ENCODE measurements at regions not wholly inside any gene's neighbourhood (a gene's known extent, or its start where the extent isn't known, plus 50 kb on each side); places are given as distances from the start of the nearest gene placed in this dataset.

GRCh38 chr9:135220601-135221575, 133.4 kb downstream of the OLFM1 start:
- no peak for DNase-seq (ENCODE audit: low read depth)
- TF ChIP-seq CTCF (conservative IDR thresholded peaks at IDR 0.05; ENCODE audit: control insufficient read depth, insufficient read depth, low read depth, low read length), result no peak
- H3K4me3 ChIP-seq (ENCODE audit: control insufficient read depth, low read depth, low read length), result no peak overlapping the region

DNA sequence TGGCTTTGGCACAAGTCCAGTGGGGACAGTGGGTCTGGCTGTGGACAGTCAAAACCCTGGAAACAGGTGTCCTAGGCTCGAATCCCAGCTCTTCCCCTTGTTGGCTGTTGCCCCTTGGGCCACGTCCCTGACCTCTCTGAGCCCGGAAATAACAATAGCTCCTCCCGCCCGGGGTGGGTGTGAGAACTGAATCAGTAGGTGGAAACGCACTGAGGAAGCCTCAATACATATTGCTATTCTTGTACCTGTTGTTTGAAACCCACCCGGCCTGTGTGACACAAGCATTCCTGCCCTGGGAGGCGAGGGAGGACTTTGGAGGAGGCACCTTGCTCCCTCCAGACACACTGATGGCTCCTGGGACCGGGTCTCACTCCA, 134.1 kb downstream of the OLFM1 start:
- H3K4me3 ChIP-seq (ENCODE audit: control insufficient read depth, low read depth, low read length), result no peak overlapping the region
- DNase-seq (ENCODE audit: low read depth), result no peak
- no peak for TF ChIP-seq CTCF (conservative IDR thresholded peaks at IDR 0.05; ENCODE audit: control insufficient read depth, insufficient read depth, low read depth, low read length)

- DNase-seq (ENCODE audit: low read depth), result no peak
- no peak overlapping the region for H3K4me3 ChIP-seq (ENCODE audit: control insufficient read depth, low read depth, low read length)
- TF ChIP-seq CTCF (conservative IDR thresholded peaks at IDR 0.05; ENCODE audit: control insufficient read depth, insufficient read depth, low read depth, low read length), result no peak
Observed at GRCh38 chr9:135221951-135222631, 134.6 kb downstream of the OLFM1 start.

GRCh38 chr9:135222881-135223760, 135.7 kb downstream of the OLFM1 start:
- TF ChIP-seq CTCF (conservative IDR thresholded peaks at IDR 0.05; ENCODE audit: control insufficient read depth, insufficient read depth, low read depth, low read length), result no peak
- DNase-seq (ENCODE audit: low read depth), result no peak
- H3K4me3 ChIP-seq (ENCODE audit: control insufficient read depth, low read depth, low read length), result no peak overlapping the region

DNA sequence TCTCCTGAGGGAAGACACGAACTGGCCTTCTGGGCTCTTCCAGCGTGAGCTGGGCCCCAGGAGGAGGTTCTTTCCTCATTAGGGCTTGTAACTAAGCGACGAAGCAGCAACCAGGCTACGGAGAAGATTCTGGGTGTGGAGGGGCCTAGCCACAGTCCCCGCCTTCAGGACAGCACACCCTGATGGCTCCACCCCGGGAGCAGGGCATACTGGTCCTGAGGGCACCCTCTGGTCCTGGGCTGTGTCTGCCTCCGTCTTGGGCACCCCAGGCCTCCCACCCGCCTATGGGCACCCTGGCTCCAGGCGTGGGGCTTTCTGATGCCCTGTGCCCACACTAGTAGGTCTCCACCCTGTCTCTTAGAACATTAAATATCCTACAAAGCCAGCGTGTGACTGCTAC, 136.4 kb downstream of the OLFM1 start:
- no peak overlapping the region for H3K4me3 ChIP-seq (ENCODE audit: control insufficient read depth, low read depth, low read length)
- no peak for TF ChIP-seq CTCF (conservative IDR thresholded peaks at IDR 0.05; ENCODE audit: control insufficient read depth, insufficient read depth, low read depth, low read length)
- no peak for DNase-seq (ENCODE audit: low read depth)

DNA sequence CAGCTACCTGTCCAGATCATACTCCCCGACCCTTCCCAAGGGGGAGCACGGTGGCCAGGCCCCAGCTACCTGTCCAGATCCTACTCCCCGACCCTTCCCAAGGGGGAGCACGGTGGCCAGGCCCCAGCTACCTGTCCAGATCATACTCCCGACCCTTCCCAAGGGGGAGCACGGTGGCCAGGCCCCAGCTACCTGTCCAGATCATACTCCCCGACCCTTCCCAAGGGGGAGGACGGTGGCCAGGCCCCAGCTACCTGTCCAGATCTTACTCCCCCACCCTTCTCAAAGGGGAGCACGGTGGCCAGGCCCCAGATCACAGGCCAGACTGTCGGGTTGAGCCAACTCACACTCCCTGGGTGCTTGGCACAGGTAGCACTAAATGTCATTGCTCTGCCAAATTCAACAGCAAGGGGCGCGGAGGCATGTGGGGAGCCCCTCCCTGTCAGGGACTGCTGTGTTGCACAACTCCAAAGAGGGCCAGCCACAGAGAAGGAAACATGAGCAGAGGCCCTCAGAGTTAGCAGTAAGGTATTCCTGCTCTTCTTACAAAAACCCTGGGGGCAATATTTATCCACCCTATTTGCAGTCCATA, 136.9 kb downstream of the OLFM1 start:
- no peak overlapping the region for H3K4me3 ChIP-seq (ENCODE audit: control insufficient read depth, low read depth, low read length)
- no peak for TF ChIP-seq CTCF (conservative IDR thresholded peaks at IDR 0.05; ENCODE audit: control insufficient read depth, insufficient read depth, low read depth, low read length)

More for the DNA sequence above, 136.9 kb downstream of the OLFM1 start:
- DNase-seq (ENCODE audit: low read depth), result no peak

Measured in fibroblast of mammary gland (primary cell).